T-helper 1 cell treated with Interleukin-12 subunit alpha and Interleukin-12 subunit beta and Interleukin-4 antibody, amounts not matched to agents 30 μg/mL and 1 μg/mL, for 36 hours (primary cell): ENCODE measurements at regions not wholly inside any gene's neighbourhood (a gene's known extent, or its start where the extent isn't known, plus 50 kb on each side); places are given as distances from the start of the nearest gene placed in this dataset.
A peak's percentile ranks its signal among the peaks of the same experiment; 100 is the strongest.
"Not testable (repeated sequence)": the region's sequence is repeated elsewhere in the genome, so short reads cannot be mapped to it uniquely, and the experiment has no call there.

Experiments used
- H3K27ac Mint-ChIP-seq: one replicate; pipeline ENCODE4 v1.8.0; 2021; ENCODE audit warnings: mild to moderate bottlenecking, mixed read lengths
- H3K27me3 Mint-ChIP-seq: one replicate; pipeline ENCODE4 v1.8.0; 2021; ENCODE audit warnings: low read depth, mixed read lengths
- H3K36me3 Mint-ChIP-seq: one replicate; pipeline ENCODE4 v1.8.0; 2021; ENCODE audit warnings: low read depth, mixed read lengths
- H3K4me1 Mint-ChIP-seq: one replicate; pipeline ENCODE4 v1.8.0; 2021; ENCODE audit warnings: low read depth, mixed read lengths
- H3K4me3 Mint-ChIP-seq: one replicate; pipeline ENCODE4 v1.8.0; 2021; ENCODE audit warnings: mild to moderate bottlenecking, moderate library complexity, mixed read lengths
- H3K9me3 Mint-ChIP-seq: one replicate; pipeline ENCODE4 v1.8.0; 2021; ENCODE audit warnings: mixed read lengths

- H3K4me3 Mint-ChIP-seq, H3K4me1 Mint-ChIP-seq, H3K27me3 Mint-ChIP-seq, H3K36me3 Mint-ChIP-seq, H3K9me3 Mint-ChIP-seq, H3K27ac Mint-ChIP-seq: not testable (repeated sequence)
Measured at GRCh38 chr7:76117306-76117991, 69.5 kb downstream of the MDH2 start.

- not testable (repeated sequence) for H3K9me3 Mint-ChIP-seq, H3K27me3 Mint-ChIP-seq, H3K4me3 Mint-ChIP-seq, H3K27ac Mint-ChIP-seq, H3K4me1 Mint-ChIP-seq, H3K36me3 Mint-ChIP-seq
Measured at GRCh38 chr7:76118253-76119036, 70.5 kb downstream of the MDH2 start.

- Mint-ChIP-seq H3K4me3 (no peak overlapping the region), H3K27ac (no peak overlapping the region), H3K4me1 (peaks cover 9% of the 10 kb centered on the region), H3K36me3 (no peaks in the 10 kb centered on the region), H3K27me3 (no peaks in the 10 kb centered on the region), H3K9me3 (no peaks in the 10 kb centered on the region)
Measured at GRCh38 chr7:76121044-76121443, 73.1 kb downstream of the MDH2 start.

GRCh38 chr7:76122516-76123239 is 74.8 kb downstream of the MDH2 start:
- Mint-ChIP-seq H3K27me3 (no peaks in the 10 kb centered on the region), H3K27ac (no peak overlapping the region), H3K36me3 (no peaks in the 10 kb centered on the region), H3K9me3 (no peaks in the 10 kb centered on the region), H3K4me3 (no peak overlapping the region), H3K4me1 (peaks cover 9% of the 10 kb centered on the region)

- H3K4me3 Mint-ChIP-seq, result no peak overlapping the region
Measured at GRCh38 chr7:76123316-76123715, 75.4 kb downstream of the MDH2 start.

GRCh38 chr7:76125560-76125959 is 76.1 kb upstream of the SRRM3 start:
- Mint-ChIP-seq H3K27ac (no peak overlapping the region), H3K4me1 (peaks cover 17% of the 10 kb centered on the region), H3K27me3 (no peaks in the 10 kb centered on the region), H3K36me3 (no peaks in the 10 kb centered on the region), H3K9me3 (no peaks in the 10 kb centered on the region), H3K4me3 (no peak overlapping the region)

More at GRCh38 chr7:76123316-76123715, 75.4 kb downstream of the MDH2 start:
- H3K27me3 Mint-ChIP-seq, result no peaks in the 10 kb centered on the region
- peaks cover 9% of the 10 kb centered on the region for H3K4me1 Mint-ChIP-seq
- H3K27ac Mint-ChIP-seq, result no peak overlapping the region
- no peaks in the 10 kb centered on the region for H3K9me3 Mint-ChIP-seq
- no peaks in the 10 kb centered on the region for H3K36me3 Mint-ChIP-seq

GRCh38 chr7:76126632-76127031 is 75.1 kb upstream of the SRRM3 start:
- Mint-ChIP-seq H3K27me3 (no peaks in the 10 kb centered on the region), H3K9me3 (no peaks in the 10 kb centered on the region), H3K4me1 (peaks cover 20% of the 10 kb centered on the region), H3K4me3 (no peak overlapping the region), H3K36me3 (no peaks in the 10 kb centered on the region), H3K27ac (no peak overlapping the region)

GRCh38 chr7:76129366-76129765 is 72.3 kb upstream of the SRRM3 start:
- peaks cover 3% of the 10 kb centered on the region for H3K36me3 Mint-ChIP-seq
- H3K27ac Mint-ChIP-seq, result no peak overlapping the region
- H3K9me3 Mint-ChIP-seq, result no peaks in the 10 kb centered on the region
- H3K27me3 Mint-ChIP-seq, result no peaks in the 10 kb centered on the region
- no peak overlapping the region for H3K4me3 Mint-ChIP-seq
- H3K4me1 Mint-ChIP-seq, result peaks cover 35% of the 10 kb centered on the region

- H3K27ac Mint-ChIP-seq, result no peak overlapping the region
- H3K9me3 Mint-ChIP-seq, result no peaks in the 10 kb centered on the region
- H3K4me1 Mint-ChIP-seq, result peaks cover 35% of the 10 kb centered on the region
- no peaks in the 10 kb centered on the region for H3K27me3 Mint-ChIP-seq
- peaks cover 3% of the 10 kb centered on the region for H3K36me3 Mint-ChIP-seq
- H3K4me3 Mint-ChIP-seq, result no peak overlapping the region
Measured at GRCh38 chr7:76129836-76130235, 71.9 kb upstream of the SRRM3 start.

GRCh38 chr7:76130661-76131060 is 71.0 kb upstream of the SRRM3 start:
- H3K4me1 Mint-ChIP-seq, result peaks cover 35% of the 10 kb centered on the region
- H3K27me3 Mint-ChIP-seq, H3K9me3 Mint-ChIP-seq, H3K36me3 Mint-ChIP-seq, H3K4me3 Mint-ChIP-seq, H3K27ac Mint-ChIP-seq: not testable (repeated sequence)

GRCh38 chr7:76131887-76132286 is 69.8 kb upstream of the SRRM3 start:
- H3K4me3 Mint-ChIP-seq, result peak overlapping the region; percentile 28
- H3K4me1 Mint-ChIP-seq, result peaks cover 35% of the 10 kb centered on the region
- not testable (repeated sequence) for H3K36me3 Mint-ChIP-seq, H3K9me3 Mint-ChIP-seq, H3K27me3 Mint-ChIP-seq
- peak overlapping the region; percentile 74 for H3K27ac Mint-ChIP-seq

GRCh38 chr7:76133164-76133775 is 68.4 kb upstream of the SRRM3 start:
- Mint-ChIP-seq H3K4me3 (peak overlapping the region; percentile 73), H3K4me1 (peaks cover 35% of the 10 kb centered on the region), H3K27ac (peak overlapping the region; percentile 87), H3K9me3 (no peaks in the 10 kb centered on the region), H3K27me3 (no peaks in the 10 kb centered on the region), H3K36me3 (peaks cover 3% of the 10 kb centered on the region)

- no peaks in the 10 kb centered on the region for H3K9me3 Mint-ChIP-seq
- peak overlapping the region; percentile 87 for H3K27ac Mint-ChIP-seq
- H3K36me3 Mint-ChIP-seq, result peaks cover 3% of the 10 kb centered on the region
- no peaks in the 10 kb centered on the region for H3K27me3 Mint-ChIP-seq
- H3K4me3 Mint-ChIP-seq, result peak overlapping the region; percentile 73
- H3K4me1 Mint-ChIP-seq, result peaks cover 35% of the 10 kb centered on the region
Measured at GRCh38 chr7:76133839-76134238, 67.9 kb upstream of the SRRM3 start.

GRCh38 chr7:76135263-76135662 is 66.4 kb upstream of the SRRM3 start:
- not testable (repeated sequence) for H3K4me3 Mint-ChIP-seq, H3K9me3 Mint-ChIP-seq, H3K36me3 Mint-ChIP-seq, H3K27me3 Mint-ChIP-seq, H3K27ac Mint-ChIP-seq
- H3K4me1 Mint-ChIP-seq, result peaks cover 31% of the 10 kb centered on the region
